PFSK-1 (cell line): ENCODE measurements at regions not wholly inside any gene's neighbourhood (a gene's known extent, or its start where the extent isn't known, plus 50 kb on each side); places are given as distances from the start of the nearest gene placed in this dataset.

Experiments used
- FOXP2 ChIP-seq: optimal IDR thresholded peaks from 2 replicates; pipeline ENCODE3; 2011; ENCODE audit warnings: borderline replicate concordance, control low read depth, inconsistent platforms; ENCODE audit not compliant: insufficient read depth; ENCODE audit errors: extremely low read length, extremely low read depth
- POLR2AphosphoS5 ChIP-seq: IDR thresholded peaks from 2 replicates; pipeline ENCODE4 v1.6.1; 2012; ENCODE audit warnings: low read depth, mild to moderate bottlenecking, control low read depth, low read length, moderate library complexity
- REST ChIP-seq, 2 experiments: IDR thresholded peaks; 2 replicates each; pipeline versions ENCODE4 v1.6.1 to v1.8.0; 2011 to 2012; ENCODE audit warnings: low read depth in 2 of 2, low read length in 2 of 2, control low read depth in 1 of 2, inconsistent platforms in 1 of 2, mild to moderate bottlenecking in 1 of 2, moderate library complexity in 1 of 2; ENCODE audit not compliant: insufficient read depth in 1 of 2
- SIN3A ChIP-seq: IDR thresholded peaks from 2 replicates; pipeline ENCODE4 v1.6.1; 2012; ENCODE audit warnings: mild to moderate bottlenecking, low read length, moderate library complexity, borderline replicate concordance; ENCODE audit not compliant: insufficient read depth
- TAF1 ChIP-seq: IDR thresholded peaks from 2 replicates; pipeline ENCODE4 v1.6.1; 2012; ENCODE audit warnings: low read length, control low read depth, borderline replicate concordance; ENCODE audit not compliant: insufficient read depth

- TF ChIP-seq SIN3A (no peak), POLR2AphosphoS5 (no peak), FOXP2 (no peak), TAF1 (no peak), REST (IDR thresholded peaks at IDR 0.05; ENCODE audit: insufficient read depth in 1 of 2, low read depth in 2 of 2, low read length in 2 of 2) (no peak)
Observed at GRCh38 chr6:144737998-144738397, 452.9 kb downstream of the UTRN start.

- TF ChIP-seq REST (IDR thresholded peaks at IDR 0.05; ENCODE audit: insufficient read depth in 1 of 2, low read depth in 2 of 2, low read length in 2 of 2) (no peak), TAF1 (no peak), FOXP2 (no peak), SIN3A (no peak), POLR2AphosphoS5 (no peak)
Observed at GRCh38 chr6:144739873-144740272, 454.7 kb downstream of the UTRN start.

- no peak for TF ChIP-seq SIN3A
- TF ChIP-seq FOXP2 = no peak
- TF ChIP-seq REST (IDR thresholded peaks at IDR 0.05; ENCODE audit: insufficient read depth in 1 of 2, low read depth in 2 of 2, low read length in 2 of 2) = no peak
- TF ChIP-seq TAF1 = no peak
- TF ChIP-seq POLR2AphosphoS5 = no peak
Observed at GRCh38 chr6:144741659-144742058, 456.5 kb downstream of the UTRN start.

GRCh38 chr6:144742779-144743178 lies 457.6 kb downstream of the UTRN start:
- no peak for TF ChIP-seq REST (IDR thresholded peaks at IDR 0.05; ENCODE audit: insufficient read depth in 1 of 2, low read depth in 2 of 2, low read length in 2 of 2)
- TF ChIP-seq TAF1 = no peak
- no peak for TF ChIP-seq POLR2AphosphoS5
- no peak for TF ChIP-seq FOXP2
- no peak for TF ChIP-seq SIN3A

- TF ChIP-seq POLR2AphosphoS5 (no peak), TAF1 (no peak), SIN3A (no peak), FOXP2 (no peak), REST (IDR thresholded peaks at IDR 0.05; ENCODE audit: insufficient read depth in 1 of 2, low read depth in 2 of 2, low read length in 2 of 2) (no peak)
Observed at GRCh38 chr6:144744720-144745119, 459.6 kb downstream of the UTRN start.
